Breast epithelium (tissue), 4 donors: ENCODE measurements at regions not wholly inside any gene's neighbourhood (a gene's known extent, or its start where the extent isn't known, plus 50 kb on each side); places are given as distances from the start of the nearest gene placed in this dataset.

Experiments
- DNase-seq, 2 donors: peaks; one replicate each; pipeline ENCODE4 v3.0.0-alpha.2; 2019; ENCODE audit warnings: low spot score in 2 of 2
- H3K27ac ChIP-seq, 2 donors: fragments of 200-600 bp; sonication (generic) in 1 of 2; one replicate each; pipeline ENCODE4 v1.5.1; 2016 to 2019; ENCODE audit warnings: mild to moderate bottlenecking in 1 of 2
- H3K27me3 ChIP-seq, 2 donors: fragments of 200-600 bp; sonication (generic) in 1 of 2; one replicate each; pipeline versions ENCODE4 v1.5.1 to v1.6.0; 2017 to 2019; ENCODE audit warnings: control low read depth in 1 of 2, mild to moderate bottlenecking in 1 of 2
- H3K36me3 ChIP-seq: fragments of 200-600 bp; one replicate; pipeline ENCODE4 v1.5.1; 2019
- H3K4me1 ChIP-seq, 2 donors: fragments of 200-600 bp; sonication (generic); one replicate each; pipeline ENCODE4 v1.5.1; 2016 to 2019; ENCODE audit warnings: control low read depth in 1 of 2
- H3K4me3 ChIP-seq, 3 donors: fragments of 200-600 bp; sonication (generic); 1 replicate in 2 of 3; 2 replicates in 1 of 3; pipeline ENCODE4 v1.5.1; 2016 to 2019; ENCODE audit warnings: mild to moderate bottlenecking in 3 of 3, moderate library complexity in 2 of 3
- H3K9me3 ChIP-seq, 2 donors: fragments of 200-600 bp; sonication (generic) in 1 of 2; one replicate each; pipeline ENCODE4 v1.5.1; 2016 to 2019; ENCODE audit warnings: control low read depth in 1 of 2
- CTCF ChIP-seq, 3 donors: fragments of 450-650 bp; IDR thresholded peaks; one replicate each; pipeline ENCODE4 v1.5.1; 2016 to 2017; ENCODE audit warnings: antibody characterized with exemption in 3 of 3, mild to moderate bottlenecking in 3 of 3, moderate library complexity in 3 of 3
- POLR2A ChIP-seq: fragments of 450-650 bp; IDR thresholded peaks from one replicate; pipeline ENCODE4 v1.6.1; 2016; ENCODE audit warnings: antibody characterized with exemption, mild to moderate bottlenecking, moderate library complexity
- POLR2AphosphoS5 ChIP-seq, 3 donors: sonication (generic); formaldehyde crosslinking; IDR thresholded peaks; one replicate each; pipeline ENCODE4 v1.6.1; 2017; ENCODE audit warnings: antibody characterized with exemption in 3 of 3
- intact Hi-C: fragments of 100-400 bp; cut with DNase I; formaldehyde crosslinking; loops from one replicate; pipeline ENCODE4 v1.15.1; 2023; ENCODE audit warnings: low total_unique reads

- no peaks in the 10 kb centered on the region for H3K36me3 ChIP-seq
- H3K4me3 ChIP-seq = no peak overlapping the region
- no peaks in the 10 kb centered on the region for H3K9me3 ChIP-seq
- no peaks in the 10 kb centered on the region for H3K27me3 ChIP-seq
- DNase-seq = no peak
- H3K4me1 ChIP-seq = no peaks in the 10 kb centered on the region
- TF ChIP-seq POLR2AphosphoS5 (IDR thresholded peaks at IDR 0.05) = no peak
- H3K27ac ChIP-seq = no peak overlapping the region
- intact Hi-C loops = no loop called here
These were observed 318.9 kb downstream of the IPMK start for GRCh38 chr10:57948796-57949195.

- Histone ChIP-seq H3K27me3 (no peaks in the 10 kb centered on the region), H3K36me3 (no peaks in the 10 kb centered on the region), H3K27ac (no peak overlapping the region), H3K9me3 (no peaks in the 10 kb centered on the region), H3K4me3 (no peak overlapping the region), H3K4me1 (no peaks in the 10 kb centered on the region)
- TF ChIP-seq CTCF (IDR thresholded peaks at IDR 0.05) = no peak
- TF ChIP-seq POLR2AphosphoS5 (IDR thresholded peaks at IDR 0.05) = no peak
- TF ChIP-seq POLR2A = no peak
- intact Hi-C loops = no loop called here
- no peak for DNase-seq
These were observed 320.9 kb downstream of the IPMK start for GRCh38 chr10:57946833-57947232.

DNA sequence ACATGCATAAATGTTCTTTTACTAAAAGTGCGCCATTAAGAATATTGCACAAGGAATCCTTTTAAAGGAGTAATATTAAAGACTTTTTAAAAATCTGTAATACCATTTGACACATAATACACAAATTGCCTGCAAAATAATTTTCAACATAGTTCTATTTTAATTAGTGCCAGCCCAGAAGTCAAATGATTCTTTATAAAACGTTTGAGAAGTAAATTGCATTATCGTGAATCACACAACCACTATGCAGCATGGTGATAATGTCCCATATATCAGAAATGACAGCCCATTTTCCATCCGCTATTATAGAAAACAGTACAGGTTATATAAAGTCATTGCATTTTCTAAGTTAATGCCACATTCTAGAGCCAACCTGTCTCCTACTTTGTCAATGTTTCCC, 324.0 kb downstream of the IPMK start:
- Histone ChIP-seq H3K27ac (no peak overlapping the region), H3K4me1 (no peaks in the 10 kb centered on the region), H3K36me3 (no peaks in the 10 kb centered on the region), H3K4me3 (no peak overlapping the region), H3K9me3 (no peaks in the 10 kb centered on the region), H3K27me3 (no peaks in the 10 kb centered on the region)
- DNase-seq = no peak
- intact Hi-C loops = no loop called here
- TF ChIP-seq CTCF (IDR thresholded peaks at IDR 0.05) (no peak), POLR2AphosphoS5 (IDR thresholded peaks at IDR 0.05) (no peak), POLR2A (no peak)

- intact Hi-C loops = no loop called here
- Histone ChIP-seq H3K27ac (no peak overlapping the region), H3K36me3 (no peaks in the 10 kb centered on the region), H3K4me1 (no peaks in the 10 kb centered on the region), H3K4me3 (no peak overlapping the region), H3K9me3 (no peaks in the 10 kb centered on the region), H3K27me3 (no peaks in the 10 kb centered on the region)
- TF ChIP-seq CTCF (IDR thresholded peaks at IDR 0.05) (no peak), POLR2AphosphoS5 (IDR thresholded peaks at IDR 0.05) (no peak), POLR2A (no peak)
- DNase-seq = no peak
These were observed 342.6 kb downstream of the IPMK start for GRCh38 chr10:57925045-57925444.

- Histone ChIP-seq H3K27ac (no peak overlapping the region), H3K9me3 (no peaks in the 10 kb centered on the region), H3K36me3 (no peaks in the 10 kb centered on the region), H3K4me3 (no peak overlapping the region), H3K27me3 (no peaks in the 10 kb centered on the region), H3K4me1 (no peaks in the 10 kb centered on the region)
- no peak for TF ChIP-seq POLR2A
- TF ChIP-seq POLR2AphosphoS5 (IDR thresholded peaks at IDR 0.05) = no peak
- TF ChIP-seq CTCF (IDR thresholded peaks at IDR 0.05) = no peak
- intact Hi-C loops = no loop called here
- no peak for DNase-seq
These were observed 346.6 kb downstream of the IPMK start for GRCh38 chr10:57921140-57921539.

DNA sequence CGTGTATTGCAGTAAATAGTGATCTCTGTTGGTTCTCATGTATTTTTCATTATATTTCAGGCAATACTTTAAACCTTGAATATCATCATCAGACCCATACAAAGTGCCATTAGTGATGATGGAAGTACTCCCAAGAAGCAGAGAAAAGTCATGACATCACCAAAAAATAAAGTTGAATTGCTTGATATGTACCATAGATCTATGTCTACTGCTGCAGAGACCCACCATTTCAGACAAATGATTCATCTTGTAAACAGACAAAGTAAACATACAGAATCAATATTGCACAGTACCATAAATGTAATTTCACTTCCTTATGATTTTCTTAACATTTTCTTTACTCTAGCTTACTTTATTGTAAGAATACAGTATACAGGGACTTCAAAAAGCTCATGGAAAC, 347.8 kb downstream of the IPMK start:
- H3K9me3 ChIP-seq = no peaks in the 10 kb centered on the region
- H3K4me1 ChIP-seq = no peaks in the 10 kb centered on the region
- H3K27me3 ChIP-seq = no peaks in the 10 kb centered on the region
- no peak overlapping the region for H3K4me3 ChIP-seq
- no peaks in the 10 kb centered on the region for H3K36me3 ChIP-seq
- intact Hi-C loops = no loop called here
- DNase-seq = no peak
- no peak overlapping the region for H3K27ac ChIP-seq
- TF ChIP-seq POLR2A (no peak), POLR2AphosphoS5 (IDR thresholded peaks at IDR 0.05) (no peak), CTCF (IDR thresholded peaks at IDR 0.05) (no peak)
